ENCODE measurements at regions not wholly inside any gene's neighbourhood (a gene's known extent, or its start where the extent isn't known, plus 50 kb on each side); places are given as distances from the start of the nearest gene placed in this dataset.
"Not testable (repeated sequence)": the region's sequence is repeated elsewhere in the genome, so short reads cannot be mapped to it uniquely, and the experiment has no call there.

- TF ChIP-seq CTCF (conservative IDR thresholded peaks at IDR 0.05; ENCODE audit: control insufficient read depth, insufficient read depth, low read depth, low read length), result no peak
- H3K4me3 ChIP-seq (ENCODE audit: control insufficient read depth, low read depth, low read length), result no peak overlapping the region
- no peak for DNase-seq (ENCODE audit: low read depth)
These were observed 63.0 kb upstream of the RBM24 start for GRCh38 chr6:17218023-17218748.

GRCh38 chr6:17218749-17219093, 62.4 kb upstream of the RBM24 start:
- H3K4me3 ChIP-seq (ENCODE audit: control insufficient read depth, low read depth, low read length), result no peak overlapping the region
- no peak for DNase-seq (ENCODE audit: low read depth)
- no peak for TF ChIP-seq CTCF (conservative IDR thresholded peaks at IDR 0.05; ENCODE audit: control insufficient read depth, insufficient read depth, low read depth, low read length)

GRCh38 chr6:17219098-17219497, 62.1 kb upstream of the RBM24 start:
- DNase-seq (ENCODE audit: low read depth), result no peak
- no peak for TF ChIP-seq CTCF (conservative IDR thresholded peaks at IDR 0.05; ENCODE audit: control insufficient read depth, insufficient read depth, low read depth, low read length)
- no peak overlapping the region for H3K4me3 ChIP-seq (ENCODE audit: control insufficient read depth, low read depth, low read length)

GRCh38 chr6:17220040-17220910, 60.9 kb upstream of the RBM24 start:
- no peak overlapping the region for H3K4me3 ChIP-seq (ENCODE audit: control insufficient read depth, low read depth, low read length)
- no peak for DNase-seq (ENCODE audit: low read depth)
- no peak for TF ChIP-seq CTCF (conservative IDR thresholded peaks at IDR 0.05; ENCODE audit: control insufficient read depth, insufficient read depth, low read depth, low read length)

GRCh38 chr6:17224056-17224455, 57.1 kb upstream of the RBM24 start:
- H3K4me3 ChIP-seq (ENCODE audit: control insufficient read depth, low read depth, low read length), result no peak overlapping the region
- peak; percentile 5 for DNase-seq (ENCODE audit: low read depth)
- TF ChIP-seq CTCF (conservative IDR thresholded peaks at IDR 0.05; ENCODE audit: control insufficient read depth, insufficient read depth, low read depth, low read length), result no peak

- H3K4me3 ChIP-seq (ENCODE audit: control insufficient read depth, low read depth, low read length); DNase-seq (ENCODE audit: low read depth): not testable (repeated sequence)
These were observed 56.7 kb upstream of the RBM24 start for GRCh38 chr6:17224501-17224900.
